ENCODE measurements at regions not wholly inside any gene's neighbourhood (a gene's known extent, or its start where the extent isn't known, plus 50 kb on each side); places are given as distances from the start of the nearest gene placed in this dataset.

DNA sequence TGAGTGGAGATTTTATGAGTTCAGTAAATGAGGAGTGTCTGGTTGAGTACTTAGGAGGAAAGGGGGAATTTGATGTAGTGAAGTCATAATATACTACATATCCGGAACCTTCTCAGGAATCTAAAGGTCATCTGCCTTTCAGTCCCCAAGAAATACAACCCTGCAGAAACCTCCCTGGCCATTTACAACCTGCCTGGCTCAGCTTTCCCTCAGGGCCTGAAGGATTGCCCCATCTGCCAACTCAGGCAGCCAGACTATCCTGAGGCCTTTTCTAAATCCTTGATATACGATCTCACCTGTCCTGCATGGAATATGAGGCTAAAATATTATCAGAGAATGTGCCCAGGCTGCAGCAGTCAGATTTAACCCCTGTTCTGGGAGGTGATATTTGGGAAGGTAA is 165.4 kb upstream of the SPOPL start:
- TF ChIP-seq, protein P1, sequence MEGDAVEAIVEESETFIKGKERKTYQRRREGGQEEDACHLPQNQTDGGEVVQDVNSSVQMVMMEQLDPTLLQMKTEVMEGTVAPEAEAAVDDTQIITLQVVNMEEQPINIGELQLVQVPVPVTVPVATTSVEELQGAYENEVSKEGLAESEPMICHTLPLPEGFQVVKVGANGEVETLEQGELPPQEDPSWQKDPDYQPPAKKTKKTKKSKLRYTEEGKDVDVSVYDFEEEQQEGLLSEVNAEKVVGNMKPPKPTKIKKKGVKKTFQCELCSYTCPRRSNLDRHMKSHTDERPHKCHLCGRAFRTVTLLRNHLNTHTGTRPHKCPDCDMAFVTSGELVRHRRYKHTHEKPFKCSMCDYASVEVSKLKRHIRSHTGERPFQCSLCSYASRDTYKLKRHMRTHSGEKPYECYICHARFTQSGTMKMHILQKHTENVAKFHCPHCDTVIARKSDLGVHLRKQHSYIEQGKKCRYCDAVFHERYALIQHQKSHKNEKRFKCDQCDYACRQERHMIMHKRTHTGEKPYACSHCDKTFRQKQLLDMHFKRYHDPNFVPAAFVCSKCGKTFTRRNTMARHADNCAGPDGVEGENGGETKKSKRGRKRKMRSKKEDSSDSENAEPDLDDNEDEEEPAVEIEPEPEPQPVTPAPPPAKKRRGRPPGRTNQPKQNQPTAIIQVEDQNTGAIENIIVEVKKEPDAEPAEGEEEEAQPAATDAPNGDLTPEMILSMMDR (IDR thresholded peaks at IDR 0.05; ENCODE audit: unreplicated experiment) = no peak
- Mint-ChIP-seq H3K27ac (no peak overlapping the region), H3K4me3 (no peak overlapping the region), H3K36me3 (no peaks in the 10 kb centered on the region), H3K9me3 (peaks cover 4% of the 10 kb centered on the region), H3K4me1 (peaks cover 12% of the 10 kb centered on the region), H3K27me3 (ENCODE audit: low read depth) (no peaks in the 10 kb centered on the region)
- DNase-seq (ENCODE audit: low spot score in 2 of 2, unreplicated experiment in 2 of 2) = no peak

- H3K36me3 Mint-ChIP-seq = no peaks in the 10 kb centered on the region
Measured at GRCh38 chr2:138355244-138355643, 146.3 kb upstream of the SPOPL start.

GRCh38 chr2:138356178-138356577 is 145.4 kb upstream of the SPOPL start:
- H3K27me3 Mint-ChIP-seq (ENCODE audit: low read depth) = no peaks in the 10 kb centered on the region
- no peak overlapping the region for H3K4me3 Mint-ChIP-seq

More at GRCh38 chr2:138355244-138355643, 146.3 kb upstream of the SPOPL start:
- peaks cover 20% of the 10 kb centered on the region for H3K4me1 Mint-ChIP-seq
- DNase-seq (ENCODE audit: low spot score in 2 of 2, unreplicated experiment in 2 of 2) = no peak
- TF ChIP-seq, protein P1 (IDR thresholded peaks at IDR 0.05; ENCODE audit: unreplicated experiment) = no peak
- H3K27ac Mint-ChIP-seq = peak overlapping the region; percentile 9
- H3K27me3 Mint-ChIP-seq (ENCODE audit: low read depth) = no peaks in the 10 kb centered on the region
- H3K4me3 Mint-ChIP-seq = no peak overlapping the region
- H3K9me3 Mint-ChIP-seq = no peaks in the 10 kb centered on the region

DNA sequence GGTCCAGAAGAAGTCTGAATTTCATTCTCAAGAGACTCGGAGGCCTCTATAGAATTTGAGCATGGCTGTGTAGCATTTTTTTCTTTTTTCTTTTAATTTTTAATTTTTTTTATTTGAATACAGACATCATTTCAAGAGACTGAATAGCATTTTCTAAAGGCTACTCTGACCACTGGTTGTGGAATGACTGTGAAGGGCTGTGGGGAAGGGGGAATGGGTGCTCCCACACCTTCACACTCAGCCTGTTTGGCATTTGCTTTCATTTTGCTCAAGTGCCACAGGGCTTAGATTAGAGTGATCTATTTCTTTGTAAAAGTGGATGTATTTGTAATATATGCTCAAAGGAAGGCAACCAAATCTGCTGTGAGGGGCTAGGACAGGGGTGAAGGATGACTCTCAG is 142.0 kb upstream of the SPOPL start:
- H3K4me1 Mint-ChIP-seq = peaks cover 24% of the 10 kb centered on the region
- no peaks in the 10 kb centered on the region for H3K36me3 Mint-ChIP-seq
- TF ChIP-seq, protein P1 (IDR thresholded peaks at IDR 0.05; ENCODE audit: unreplicated experiment) = no peak
- no peaks in the 10 kb centered on the region for H3K27me3 Mint-ChIP-seq (ENCODE audit: low read depth)
- no peak overlapping the region for H3K4me3 Mint-ChIP-seq
- no peak for DNase-seq (ENCODE audit: low spot score in 2 of 2, unreplicated experiment in 2 of 2)
- H3K27ac Mint-ChIP-seq = no peak overlapping the region
- H3K9me3 Mint-ChIP-seq = peaks cover 5% of the 10 kb centered on the region

More at GRCh38 chr2:138356178-138356577, 145.4 kb upstream of the SPOPL start:
- Mint-ChIP-seq H3K4me1 (peaks cover 20% of the 10 kb centered on the region), H3K27ac (no peak overlapping the region), H3K9me3 (peaks cover 1% of the 10 kb centered on the region), H3K36me3 (no peaks in the 10 kb centered on the region)
- TF ChIP-seq, protein P1 (IDR thresholded peaks at IDR 0.05; ENCODE audit: unreplicated experiment) = no peak
- no peak for DNase-seq (ENCODE audit: low spot score in 2 of 2, unreplicated experiment in 2 of 2)

DNA sequence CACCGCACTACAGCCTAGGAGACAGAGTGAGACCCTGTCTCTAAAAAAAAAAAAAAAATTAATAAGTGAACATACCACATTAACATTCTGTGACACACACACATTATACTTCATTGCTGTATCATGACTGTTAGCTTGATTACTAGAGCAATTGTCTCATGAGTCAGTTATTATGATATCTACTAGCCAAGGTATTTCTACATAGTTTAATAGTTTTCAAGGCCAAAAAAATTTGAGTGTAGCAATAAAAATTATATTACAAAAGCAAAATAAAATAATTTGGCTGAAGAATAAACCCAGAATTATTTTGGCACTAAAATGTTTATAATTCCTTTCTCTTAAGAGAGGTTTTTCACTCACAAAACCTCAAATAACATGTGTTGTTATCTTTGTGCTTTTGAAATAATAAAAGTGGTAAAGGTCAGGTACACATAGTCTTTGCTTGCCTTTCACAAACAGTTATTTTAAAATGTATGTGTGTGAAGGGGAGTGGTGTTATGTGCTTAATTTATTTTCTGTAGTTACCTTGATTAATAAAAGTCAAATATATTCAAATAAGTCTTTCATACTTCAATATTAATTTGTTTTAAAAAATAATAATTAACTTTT is 136.9 kb upstream of the SPOPL start:
- H3K27ac Mint-ChIP-seq = no peak overlapping the region
- H3K4me1 Mint-ChIP-seq = peaks cover 26% of the 10 kb centered on the region
- no peak overlapping the region for H3K4me3 Mint-ChIP-seq
- no peaks in the 10 kb centered on the region for H3K36me3 Mint-ChIP-seq
- peaks cover 5% of the 10 kb centered on the region for H3K9me3 Mint-ChIP-seq
- H3K27me3 Mint-ChIP-seq (ENCODE audit: low read depth) = no peaks in the 10 kb centered on the region
- TF ChIP-seq, protein P1 (IDR thresholded peaks at IDR 0.05; ENCODE audit: unreplicated experiment) = no peak
- no peak for DNase-seq (ENCODE audit: low spot score in 2 of 2, unreplicated experiment in 2 of 2)
